ENCODE measurements at regions not wholly inside any gene's neighbourhood (a gene's known extent, or its start where the extent isn't known, plus 50 kb on each side); places are given as distances from the start of the nearest gene placed in this dataset.

- DNase-seq (ENCODE audit: low read depth): no peak
- no peak overlapping the region for H3K4me3 ChIP-seq (ENCODE audit: low read depth, low read length)
- no peak for TF ChIP-seq CTCF (IDR thresholded peaks at IDR 0.05; ENCODE audit: insufficient read depth, low read length)
These were observed 314.0 kb upstream of the SALL3 start for GRCh38 chr18:78665644-78666043.

GRCh38 chr18:78666666-78667335 lies 312.8 kb upstream of the SALL3 start:
- DNase-seq (ENCODE audit: low read depth): no peak
- H3K4me3 ChIP-seq (ENCODE audit: low read depth, low read length): no peak overlapping the region
- TF ChIP-seq CTCF (IDR thresholded peaks at IDR 0.05; ENCODE audit: insufficient read depth, low read length): no peak

- TF ChIP-seq CTCF (IDR thresholded peaks at IDR 0.05; ENCODE audit: insufficient read depth, low read length): no peak
- no peak for DNase-seq (ENCODE audit: low read depth)
These were observed 308.7 kb upstream of the SALL3 start for GRCh38 chr18:78670778-78671391.

GRCh38 chr18:78671551-78671950 lies 308.1 kb upstream of the SALL3 start:
- no peak for TF ChIP-seq CTCF (IDR thresholded peaks at IDR 0.05; ENCODE audit: insufficient read depth, low read length)
- no peak for DNase-seq (ENCODE audit: low read depth)
- no peak overlapping the region for H3K4me3 ChIP-seq (ENCODE audit: low read depth, low read length)

More at GRCh38 chr18:78670778-78671391, 308.7 kb upstream of the SALL3 start:
- H3K4me3 ChIP-seq (ENCODE audit: low read depth, low read length): no peak overlapping the region

GRCh38 chr18:78672862-78673446 lies 306.7 kb upstream of the SALL3 start:
- no peak for DNase-seq (ENCODE audit: low read depth)
- H3K4me3 ChIP-seq (ENCODE audit: low read depth, low read length): no peak overlapping the region
- no peak for TF ChIP-seq CTCF (IDR thresholded peaks at IDR 0.05; ENCODE audit: insufficient read depth, low read length)

GRCh38 chr18:78673516-78674321 lies 305.9 kb upstream of the SALL3 start:
- H3K4me3 ChIP-seq (ENCODE audit: low read depth, low read length): no peak overlapping the region
- DNase-seq (ENCODE audit: low read depth): no peak
- TF ChIP-seq CTCF (IDR thresholded peaks at IDR 0.05; ENCODE audit: insufficient read depth, low read length): no peak

All from fibroblast of the aortic adventitia (primary cell).